Activated naive CD8-positive, alpha-beta T cell treated with anti-CD3 and anti-CD28 coated beads, Interleukin-2, amount 10 ng/mL, durations not matched to agents 7 days and 5 days (primary cell): ENCODE measurements at regions not wholly inside any gene's neighbourhood (a gene's known extent, or its start where the extent isn't known, plus 50 kb on each side); places are given as distances from the start of the nearest gene placed in this dataset.
A peak's percentile ranks its signal among the peaks of the same experiment; 100 is the strongest.

Source experiments
- ATAC-seq: fragments of 150-1000 bp; cut with Tn5 transposase; one replicate; pipeline ENCODE4 v1.10.0; 2021; ENCODE audit warnings: low read depth, moderate library complexity
- POLR2A ChIA-PET: fragments of 350-600 bp; sonication (Branson Sonifier 250); formaldehyde crosslinking; loops from one replicate; lab custom pipeline; 2021; ENCODE audit warnings: antibody characterized with exemption; lab: Charles Lee
- DNase-seq: peaks from one replicate; pipeline ENCODE4 v3.0.0; 2021
- H3K27ac Mint-ChIP-seq: one replicate; pipeline ENCODE4 v1.8.0; 2022; ENCODE audit warnings: mild to moderate bottlenecking, mixed read lengths
- H3K27me3 Mint-ChIP-seq: one replicate; pipeline ENCODE4 v1.8.0; 2022; ENCODE audit warnings: mild to moderate bottlenecking, moderate library complexity, mixed read lengths
- H3K36me3 Mint-ChIP-seq: one replicate; pipeline ENCODE4 v1.8.0; 2021; ENCODE audit warnings: mild to moderate bottlenecking, mixed read lengths
- H3K4me1 Mint-ChIP-seq: one replicate; pipeline ENCODE4 v1.8.0; 2021; ENCODE audit warnings: mixed read lengths
- H3K4me3 Mint-ChIP-seq: one replicate; pipeline ENCODE4 v1.8.0; 2022; ENCODE audit warnings: mild to moderate bottlenecking, moderate library complexity, mixed read lengths
- H3K9me3 Mint-ChIP-seq: one replicate; pipeline ENCODE4 v1.8.0; 2021; ENCODE audit warnings: mixed read lengths

GRCh38 chr13:107680115-107680514 lies 535.2 kb downstream of the LIG4 start:
- Mint-ChIP-seq H3K9me3 (no peaks in the 10 kb centered on the region), H3K36me3 (no peaks in the 10 kb centered on the region)
- POLR2A ChIA-PET = no interaction called here

DNA sequence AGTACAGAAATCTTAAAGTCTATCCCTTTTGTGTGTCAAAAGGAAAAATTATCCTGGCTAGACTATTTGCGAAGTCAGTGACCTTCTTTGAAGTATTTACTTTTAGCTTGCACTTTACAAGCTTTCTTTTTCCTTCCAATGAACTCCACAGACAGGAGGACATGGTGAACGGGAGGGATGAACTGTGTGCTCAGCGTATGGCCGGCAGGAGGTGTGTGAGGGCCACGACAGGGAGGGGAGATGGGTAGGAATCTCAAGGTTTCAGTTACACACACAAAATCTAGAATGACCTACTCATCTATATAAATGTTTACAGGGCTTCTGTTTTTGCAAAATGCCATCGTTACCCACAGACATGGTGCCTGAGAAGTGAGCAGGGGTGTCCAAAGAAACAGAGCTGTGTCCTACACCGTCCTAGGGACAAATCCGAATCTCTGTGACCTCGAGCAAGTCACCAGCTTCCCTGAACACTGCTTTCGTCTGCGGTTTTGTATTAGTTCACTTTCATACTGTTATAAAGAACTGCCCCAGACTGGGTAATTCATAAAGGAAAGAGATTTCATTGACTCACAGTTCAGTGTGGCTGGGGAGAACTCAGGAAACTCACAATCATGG lies 537.2 kb downstream of the LIG4 start:
- Mint-ChIP-seq H3K36me3 (no peaks in the 10 kb centered on the region), H3K9me3 (no peaks in the 10 kb centered on the region), H3K4me3 (no peak overlapping the region), H3K4me1 (no peaks in the 10 kb centered on the region), H3K27ac (no peak overlapping the region), H3K27me3 (no peaks in the 10 kb centered on the region)
- DNase-seq = no peak
- ATAC-seq = no peak
- POLR2A ChIA-PET = no interaction called here

More at GRCh38 chr13:107680115-107680514, 535.2 kb downstream of the LIG4 start:
- Mint-ChIP-seq H3K4me1 (no peaks in the 10 kb centered on the region), H3K27ac (no peak overlapping the region), H3K27me3 (no peaks in the 10 kb centered on the region), H3K4me3 (no peak overlapping the region)
- no peak for ATAC-seq
- no peak for DNase-seq

DNA sequence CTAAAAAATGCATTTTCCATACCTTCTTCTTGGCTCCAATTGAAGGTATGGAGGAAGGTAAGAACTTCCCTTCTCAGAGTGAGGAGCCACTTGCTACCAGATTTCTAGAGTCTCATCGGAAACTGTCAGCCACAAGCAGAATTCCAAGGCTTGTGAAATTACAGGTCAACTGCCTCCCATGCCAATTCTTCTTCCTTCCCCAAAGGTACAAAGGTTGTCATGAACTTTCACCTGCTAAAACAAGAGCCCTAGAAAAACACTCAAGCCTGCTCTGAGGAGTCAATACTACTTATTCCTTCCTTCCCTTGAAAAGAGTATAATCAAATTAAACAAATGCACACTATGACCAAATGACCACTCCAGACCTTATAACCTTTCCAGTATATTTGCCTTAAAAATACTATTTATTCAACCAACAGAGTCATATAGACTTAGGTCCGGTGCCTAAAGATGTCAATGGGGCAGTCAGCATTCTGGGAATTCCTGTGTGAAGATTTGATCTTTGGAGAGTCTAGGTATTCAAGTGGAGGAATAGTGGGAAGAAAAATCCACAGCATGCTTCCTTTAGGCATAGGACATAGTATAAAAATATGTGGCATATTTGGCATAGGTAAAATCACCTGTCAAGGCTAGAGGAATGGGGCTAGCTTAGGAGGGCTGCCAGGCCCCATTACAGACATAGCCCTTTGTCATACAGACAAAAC lies 539.3 kb downstream of the LIG4 start:
- Mint-ChIP-seq H3K27ac (no peak overlapping the region), H3K27me3 (no peaks in the 10 kb centered on the region), H3K4me3 (no peak overlapping the region), H3K9me3 (no peaks in the 10 kb centered on the region), H3K4me1 (no peaks in the 10 kb centered on the region), H3K36me3 (no peaks in the 10 kb centered on the region)
- POLR2A ChIA-PET = no interaction called here
- DNase-seq (no peak), ATAC-seq (no peak)

DNA sequence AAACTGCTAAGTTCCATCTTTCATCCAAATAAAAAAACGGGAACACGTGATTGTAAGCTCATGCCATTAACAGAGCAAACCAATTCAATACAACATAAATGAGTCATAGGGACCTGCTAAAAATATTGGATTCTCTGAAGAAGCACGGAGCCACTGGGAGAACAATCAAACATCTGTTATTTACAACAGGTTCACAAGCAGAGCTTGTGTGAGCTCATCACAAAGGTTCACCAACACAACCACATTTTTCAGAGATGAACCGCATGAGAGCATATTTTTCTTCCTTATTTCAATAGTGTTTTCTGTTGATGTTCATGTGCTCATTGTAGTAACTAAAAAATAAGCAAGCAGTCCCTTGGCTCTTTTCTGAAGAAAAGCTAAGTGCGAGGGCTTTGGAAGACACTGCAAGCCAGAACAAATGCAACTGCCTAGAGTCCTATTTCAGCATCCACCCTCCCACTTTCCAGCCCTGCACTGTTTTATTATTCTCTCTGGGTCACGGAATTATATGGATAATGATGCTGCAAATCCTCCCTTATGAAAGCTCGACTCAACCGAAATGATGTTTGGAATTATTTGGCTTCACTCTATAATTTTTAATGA lies 545.8 kb downstream of the LIG4 start:
- Mint-ChIP-seq H3K9me3 (no peaks in the 10 kb centered on the region), H3K4me3 (no peak overlapping the region), H3K27ac (no peak overlapping the region), H3K36me3 (no peaks in the 10 kb centered on the region), H3K4me1 (no peaks in the 10 kb centered on the region), H3K27me3 (no peaks in the 10 kb centered on the region)
- ATAC-seq (no peak), DNase-seq (no peak)
- POLR2A ChIA-PET = no interaction called here

- ATAC-seq (no peak), DNase-seq (no peak)
- Mint-ChIP-seq H3K4me1 (no peaks in the 10 kb centered on the region), H3K9me3 (peaks cover 1% of the 10 kb centered on the region), H3K27me3 (no peaks in the 10 kb centered on the region), H3K36me3 (no peaks in the 10 kb centered on the region), H3K4me3 (no peak overlapping the region), H3K27ac (no peak overlapping the region)
- POLR2A ChIA-PET = no interaction called here
Observed at GRCh38 chr13:107665926-107666458, 549.3 kb downstream of the LIG4 start.

DNA sequence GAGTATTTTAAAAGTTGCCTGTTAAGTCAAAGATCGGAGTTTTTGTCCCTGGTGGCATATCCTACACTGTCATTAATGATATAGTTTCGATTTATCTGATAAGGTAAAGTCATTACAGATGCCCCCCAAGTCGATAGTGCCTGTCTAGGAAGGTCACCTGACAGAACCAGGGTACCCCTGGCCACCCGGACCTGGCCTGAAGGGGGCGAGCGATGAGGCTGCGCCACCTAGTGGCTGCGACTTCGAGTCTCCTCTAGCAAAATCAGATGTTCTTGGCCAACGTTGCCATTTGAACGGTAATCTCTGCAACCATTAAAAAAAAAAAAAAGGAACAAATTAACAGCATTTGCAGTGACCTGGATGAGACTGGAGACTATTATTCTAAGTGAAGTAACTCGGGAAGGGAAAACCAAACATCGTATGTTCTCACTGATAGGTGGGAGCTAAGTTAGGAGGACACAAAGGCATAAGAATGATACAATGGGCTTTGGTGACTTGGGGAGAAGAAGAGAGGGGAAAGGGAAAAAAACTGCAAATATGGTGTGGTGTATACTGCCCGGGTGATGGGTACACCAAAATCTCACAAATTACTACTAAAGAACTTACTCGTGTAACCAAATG lies 565.1 kb downstream of the LIG4 start:
- H3K4me1 Mint-ChIP-seq = no peaks in the 10 kb centered on the region
- peak; percentile 47 for DNase-seq
- no peak overlapping the region for H3K4me3 Mint-ChIP-seq
- no peaks in the 10 kb centered on the region for H3K27me3 Mint-ChIP-seq
- no peaks in the 10 kb centered on the region for H3K36me3 Mint-ChIP-seq
- H3K9me3 Mint-ChIP-seq = no peaks in the 10 kb centered on the region
- H3K27ac Mint-ChIP-seq = no peak overlapping the region
- ATAC-seq = peak; percentile 50
- POLR2A ChIA-PET = no interaction called here

DNA sequence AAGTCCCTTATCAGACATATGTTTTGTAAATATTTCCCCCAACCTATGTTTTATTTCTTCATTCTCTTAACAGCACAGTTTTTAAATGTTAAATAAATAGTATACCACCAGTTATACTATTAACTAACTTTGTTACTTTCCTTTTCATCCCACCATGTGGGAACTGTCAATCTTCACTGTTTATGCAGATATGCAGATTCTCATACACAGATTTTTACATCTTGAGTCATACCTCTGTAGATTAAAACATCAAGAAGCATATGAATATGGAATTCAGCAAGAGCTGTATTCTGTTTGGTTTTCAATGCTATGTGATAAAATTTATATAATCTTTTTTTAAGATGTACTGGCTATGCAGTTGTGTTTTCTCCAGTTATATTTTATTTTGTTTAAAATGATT lies 566.3 kb downstream of the LIG4 start:
- POLR2A ChIA-PET = no interaction called here
- no peak overlapping the region for H3K27ac Mint-ChIP-seq

DNA sequence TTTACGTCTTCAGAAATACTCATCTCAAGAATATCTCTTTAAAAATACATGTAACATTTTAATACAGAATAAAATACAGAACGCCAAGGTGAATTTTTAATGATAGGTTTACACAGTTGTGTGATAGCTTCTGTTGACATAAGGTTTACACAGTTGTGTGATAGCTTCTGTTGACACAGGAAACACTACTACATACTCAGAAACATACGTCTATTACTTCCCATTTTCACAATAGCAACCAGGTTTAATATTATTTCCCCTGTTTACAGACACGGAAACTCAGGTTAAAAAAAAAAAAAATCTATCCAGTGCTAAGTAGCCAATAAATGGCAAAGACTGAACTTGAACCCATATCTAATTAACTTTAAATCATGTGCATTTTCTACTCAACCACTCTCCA lies 571.2 kb downstream of the LIG4 start:
- Mint-ChIP-seq H3K27me3 (no peaks in the 10 kb centered on the region), H3K27ac (no peak overlapping the region), H3K4me3 (no peak overlapping the region), H3K4me1 (no peaks in the 10 kb centered on the region), H3K36me3 (no peaks in the 10 kb centered on the region), H3K9me3 (no peaks in the 10 kb centered on the region)
- DNase-seq (no peak), ATAC-seq (no peak)
- POLR2A ChIA-PET = no interaction called here

More for the DNA sequence above, 566.3 kb downstream of the LIG4 start:
- ATAC-seq (no peak), DNase-seq (no peak)
- Mint-ChIP-seq H3K27me3 (no peaks in the 10 kb centered on the region), H3K36me3 (no peaks in the 10 kb centered on the region), H3K4me1 (no peaks in the 10 kb centered on the region), H3K9me3 (no peaks in the 10 kb centered on the region), H3K4me3 (no peak overlapping the region)

DNA sequence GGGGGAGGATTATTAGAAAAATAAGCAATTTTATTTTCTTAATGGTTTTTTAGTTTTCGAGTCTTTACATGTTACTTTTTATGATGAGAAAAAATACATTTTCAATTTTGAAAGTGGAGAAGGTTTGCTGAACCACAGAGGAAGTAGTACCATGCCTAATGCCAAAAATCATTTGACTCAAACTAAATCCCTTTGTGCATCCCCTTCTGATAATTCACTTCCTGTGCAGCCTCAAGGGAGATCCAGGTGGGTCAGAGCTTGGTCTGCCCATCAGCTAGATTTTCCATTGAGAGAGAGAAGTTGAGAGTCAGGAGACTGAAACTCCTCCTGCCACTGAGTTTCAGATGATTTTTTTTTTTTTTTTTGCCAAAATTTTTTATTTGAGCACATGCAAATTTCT lies 571.7 kb downstream of the LIG4 start:
- Mint-ChIP-seq H3K9me3 (no peaks in the 10 kb centered on the region), H3K4me1 (no peaks in the 10 kb centered on the region), H3K27me3 (no peaks in the 10 kb centered on the region), H3K4me3 (no peak overlapping the region), H3K36me3 (no peaks in the 10 kb centered on the region), H3K27ac (no peak overlapping the region)
- POLR2A ChIA-PET = no interaction called here
- ATAC-seq = no peak
- DNase-seq = no peak

GRCh38 chr13:107642831-107643230 lies 572.5 kb downstream of the LIG4 start:
- ATAC-seq = no peak
- no peak for DNase-seq
- Mint-ChIP-seq H3K4me1 (no peaks in the 10 kb centered on the region), H3K4me3 (no peak overlapping the region), H3K27me3 (no peaks in the 10 kb centered on the region), H3K36me3 (no peaks in the 10 kb centered on the region), H3K27ac (no peak overlapping the region), H3K9me3 (no peaks in the 10 kb centered on the region)
- POLR2A ChIA-PET = no interaction called here

GRCh38 chr13:107641574-107641973 lies 573.8 kb downstream of the LIG4 start:
- Mint-ChIP-seq H3K27ac (no peak overlapping the region), H3K9me3 (no peaks in the 10 kb centered on the region), H3K4me3 (no peak overlapping the region), H3K4me1 (no peaks in the 10 kb centered on the region), H3K27me3 (no peaks in the 10 kb centered on the region), H3K36me3 (no peaks in the 10 kb centered on the region)
- DNase-seq (no peak), ATAC-seq (no peak)
- POLR2A ChIA-PET = no interaction called here

DNA sequence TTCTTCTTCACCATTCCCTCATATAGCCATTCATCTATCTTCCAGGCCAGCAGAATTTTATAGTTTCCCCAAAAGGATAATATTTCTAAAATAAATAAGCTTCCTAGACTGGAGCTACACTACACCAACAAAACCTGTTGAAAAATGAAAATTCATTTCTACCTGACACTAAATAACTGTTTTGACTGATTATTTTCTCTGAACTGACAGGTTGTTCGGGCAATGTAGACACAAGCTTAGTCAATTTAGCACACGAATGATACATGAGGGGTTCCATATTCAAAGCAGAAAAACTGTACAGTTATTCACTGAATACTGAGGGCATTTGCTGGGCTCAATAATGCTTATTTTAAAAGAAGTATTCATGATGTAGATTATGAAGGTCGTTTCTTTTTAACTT lies 589.7 kb downstream of the LIG4 start:
- H3K36me3 Mint-ChIP-seq = no peaks in the 10 kb centered on the region
- H3K4me3 Mint-ChIP-seq = no peak overlapping the region
- DNase-seq (no peak), ATAC-seq (no peak)
- no peak overlapping the region for H3K27ac Mint-ChIP-seq
- POLR2A ChIA-PET = no interaction called here
- H3K27me3 Mint-ChIP-seq = no peaks in the 10 kb centered on the region
- H3K4me1 Mint-ChIP-seq = no peaks in the 10 kb centered on the region
- no peaks in the 10 kb centered on the region for H3K9me3 Mint-ChIP-seq

GRCh38 chr13:107617527-107617926 lies 597.8 kb downstream of the LIG4 start:
- POLR2A ChIA-PET = no interaction called here
- Mint-ChIP-seq H3K4me1 (no peaks in the 10 kb centered on the region), H3K36me3 (no peaks in the 10 kb centered on the region), H3K27me3 (no peaks in the 10 kb centered on the region), H3K27ac (no peak overlapping the region), H3K4me3 (no peak overlapping the region), H3K9me3 (no peaks in the 10 kb centered on the region)
- DNase-seq (no peak), ATAC-seq (no peak)
